ENCODE measurements at regions not wholly inside any gene's neighbourhood (a gene's known extent, or its start where the extent isn't known, plus 50 kb on each side); places are given as distances from the start of the nearest gene placed in this dataset.

DNA sequence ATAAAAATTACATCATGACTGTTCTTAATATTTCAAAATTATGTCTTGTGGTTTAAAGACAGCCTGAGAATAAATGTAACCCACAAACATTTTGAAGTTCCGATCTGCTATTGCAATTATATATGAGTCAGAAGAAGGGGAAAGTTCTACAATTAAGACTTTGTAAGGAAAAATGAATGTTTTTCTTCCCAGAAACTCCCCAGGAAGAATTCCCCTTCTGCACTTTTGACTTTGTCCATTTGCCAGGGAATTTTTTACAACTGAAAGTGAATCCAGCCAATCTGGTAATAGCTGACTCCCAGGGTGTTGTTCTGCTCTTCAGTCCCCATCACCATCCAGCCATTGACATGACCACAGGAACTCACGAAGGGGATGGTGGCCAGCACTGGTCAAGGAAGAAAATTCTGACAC, 61.6 kb upstream of the NOCT start:
- H3K27ac ChIP-seq (ENCODE audit: low read length), result no peak overlapping the region
- CTCF ChIA-PET, result no interaction called here
- H3K4me1 ChIP-seq (ENCODE audit: insufficient read depth, low read length), result peaks cover 16% of the 10 kb centered on the region; the same call in 1 of the 2 replicates
- no peaks in the 10 kb centered on the region for H3K9me3 ChIP-seq (ENCODE audit: low read length)
- no peaks in the 10 kb centered on the region for H4K20me1 ChIP-seq (ENCODE audit: low read length)
- no peaks in the 10 kb centered on the region for H3K36me3 ChIP-seq (ENCODE audit: low read depth, low read length)
- no peak for ATAC-seq
- H3K9ac ChIP-seq (ENCODE audit: low read length), result no peak overlapping the region
- TF ChIP-seq EZH2phosphoT487 (IDR thresholded peaks at IDR 0.05; ENCODE audit: borderline replicate concordance, low read length), result no peak
- TF ChIP-seq EZH2 (IDR thresholded peaks at IDR 0.05; ENCODE audit: low read length, unreplicated experiment), result no peak
- TF ChIP-seq, protein P1, sequence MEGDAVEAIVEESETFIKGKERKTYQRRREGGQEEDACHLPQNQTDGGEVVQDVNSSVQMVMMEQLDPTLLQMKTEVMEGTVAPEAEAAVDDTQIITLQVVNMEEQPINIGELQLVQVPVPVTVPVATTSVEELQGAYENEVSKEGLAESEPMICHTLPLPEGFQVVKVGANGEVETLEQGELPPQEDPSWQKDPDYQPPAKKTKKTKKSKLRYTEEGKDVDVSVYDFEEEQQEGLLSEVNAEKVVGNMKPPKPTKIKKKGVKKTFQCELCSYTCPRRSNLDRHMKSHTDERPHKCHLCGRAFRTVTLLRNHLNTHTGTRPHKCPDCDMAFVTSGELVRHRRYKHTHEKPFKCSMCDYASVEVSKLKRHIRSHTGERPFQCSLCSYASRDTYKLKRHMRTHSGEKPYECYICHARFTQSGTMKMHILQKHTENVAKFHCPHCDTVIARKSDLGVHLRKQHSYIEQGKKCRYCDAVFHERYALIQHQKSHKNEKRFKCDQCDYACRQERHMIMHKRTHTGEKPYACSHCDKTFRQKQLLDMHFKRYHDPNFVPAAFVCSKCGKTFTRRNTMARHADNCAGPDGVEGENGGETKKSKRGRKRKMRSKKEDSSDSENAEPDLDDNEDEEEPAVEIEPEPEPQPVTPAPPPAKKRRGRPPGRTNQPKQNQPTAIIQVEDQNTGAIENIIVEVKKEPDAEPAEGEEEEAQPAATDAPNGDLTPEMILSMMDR (conservative IDR thresholded peaks at IDR 0.05; ENCODE audit: low read depth, low read length), result no peak
- no TSS peak for BruUV-seq (replicated peaks)
- DNase-seq, result peak; percentile 22
- no peaks in the 10 kb centered on the region for H3K79me2 ChIP-seq (ENCODE audit: low read length)
- intact Hi-C loops (cut with micrococcal nuclease), result no loop called here
- H3K4me2 ChIP-seq (ENCODE audit: low read length), result peak overlapping the region; percentile 15; the same call in 1 of the 2 replicates
- no peak overlapping the region for H3K4me3 ChIP-seq (ENCODE audit: low read length)
- no peaks in the 10 kb centered on the region for H3K27me3 ChIP-seq (ENCODE audit: low read length)
- H2AFZ ChIP-seq (ENCODE audit: low read length), result peak overlapping the region; percentile 39; the same call in 1 of the 2 replicates
- H3F3A ChIP-seq (ENCODE audit: low read length, unreplicated experiment), result no peaks in the 10 kb centered on the region
- no peaks in the 10 kb centered on the region for H3K9me2 ChIP-seq (replicated peaks; ENCODE audit: low read length)
- POLR2A ChIA-PET (ENCODE audit: unreplicated experiment), result no interaction called here

DNA sequence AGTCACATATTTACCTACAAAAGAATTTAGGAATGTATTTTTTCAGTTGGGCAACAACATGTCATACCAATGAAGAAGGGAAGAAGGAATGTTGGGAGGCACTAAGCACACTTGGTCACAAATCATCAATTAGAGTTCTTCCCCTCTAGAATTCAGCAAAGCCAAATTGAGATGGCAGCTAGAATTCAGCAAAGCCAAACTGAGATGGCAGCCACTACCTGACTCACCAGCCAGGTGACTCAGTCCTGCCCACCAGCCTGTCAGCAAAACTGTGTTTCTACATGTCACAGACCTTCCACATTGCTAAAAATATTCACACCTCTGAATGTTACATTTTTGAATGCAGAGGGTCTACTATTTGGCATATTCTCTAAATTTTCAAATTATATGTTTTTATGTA, 63.2 kb upstream of the NOCT start:
- intact Hi-C loops (cut with micrococcal nuclease), result no loop called here
- no peak for TF ChIP-seq EZH2phosphoT487 (IDR thresholded peaks at IDR 0.05; ENCODE audit: borderline replicate concordance, low read length)
- TF ChIP-seq, protein P1 (conservative IDR thresholded peaks at IDR 0.05; ENCODE audit: low read depth, low read length), result no peak
- TF ChIP-seq EZH2 (IDR thresholded peaks at IDR 0.05; ENCODE audit: low read length, unreplicated experiment), result no peak
- Histone ChIP-seq H3K9me3 (ENCODE audit: low read length) (no peaks in the 10 kb centered on the region), H3K4me1 (ENCODE audit: insufficient read depth, low read length) (peaks cover 16% of the 10 kb centered on the region; the same call in 1 of the 2 replicates), H4K20me1 (ENCODE audit: low read length) (no peaks in the 10 kb centered on the region), H3K9ac (ENCODE audit: low read length) (no peak overlapping the region), H3K27ac (ENCODE audit: low read length) (no peak overlapping the region), H3K9me2 (replicated peaks; ENCODE audit: low read length) (no peaks in the 10 kb centered on the region), H3K4me2 (ENCODE audit: low read length) (no peak overlapping the region), H3F3A (ENCODE audit: low read length, unreplicated experiment) (no peaks in the 10 kb centered on the region), H3K27me3 (ENCODE audit: low read length) (no peaks in the 10 kb centered on the region), H3K79me2 (ENCODE audit: low read length) (no peaks in the 10 kb centered on the region), H3K36me3 (ENCODE audit: low read depth, low read length) (no peaks in the 10 kb centered on the region), H2AFZ (ENCODE audit: low read length) (0 out of 2 replicates have a peak overlapping the region, but pooled peaks have one; percentile 11), H3K4me3 (ENCODE audit: low read length) (no peak overlapping the region)
- DNase-seq (peak; percentile 39), ATAC-seq (no peak)
- no TSS peak for BruUV-seq (replicated peaks)
- CTCF ChIA-PET, result no interaction called here
- POLR2A ChIA-PET (ENCODE audit: unreplicated experiment), result no interaction called here

DNA sequence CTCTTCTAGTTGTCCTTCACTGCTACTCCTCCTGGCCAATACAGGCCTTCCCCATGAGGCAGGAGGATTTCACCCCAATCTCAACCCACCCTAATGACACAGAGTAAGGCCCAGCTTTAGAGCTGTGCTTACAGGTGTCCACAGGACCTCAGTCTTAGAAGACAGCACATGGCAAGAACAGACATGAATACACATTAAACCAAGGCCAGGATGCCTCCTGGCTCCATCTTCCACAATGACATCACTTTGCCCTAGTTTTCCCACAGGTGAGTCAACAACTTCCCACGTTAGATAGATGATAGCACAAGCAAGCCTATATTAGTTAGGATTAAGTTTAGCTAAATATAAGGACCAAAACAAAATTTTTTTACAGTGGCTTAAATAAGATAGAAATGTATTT, 63.8 kb upstream of the NOCT start:
- CTCF ChIA-PET, result no interaction called here
- DNase-seq, result peak; percentile 14

More for the DNA sequence above, 63.8 kb upstream of the NOCT start:
- Histone ChIP-seq H3K27ac (ENCODE audit: low read length) (no peak overlapping the region), H4K20me1 (ENCODE audit: low read length) (no peaks in the 10 kb centered on the region), H3K4me1 (ENCODE audit: insufficient read depth, low read length) (peaks cover 16% of the 10 kb centered on the region; the same call in 1 of the 2 replicates), H3K27me3 (ENCODE audit: low read length) (no peaks in the 10 kb centered on the region), H3K9ac (ENCODE audit: low read length) (no peak overlapping the region), H3K36me3 (ENCODE audit: low read depth, low read length) (no peaks in the 10 kb centered on the region), H3K4me2 (ENCODE audit: low read length) (no peak overlapping the region), H3K4me3 (ENCODE audit: low read length) (no peak overlapping the region), H3K9me3 (ENCODE audit: low read length) (no peaks in the 10 kb centered on the region), H3F3A (ENCODE audit: low read length, unreplicated experiment) (no peaks in the 10 kb centered on the region), H3K9me2 (replicated peaks; ENCODE audit: low read length) (no peaks in the 10 kb centered on the region), H3K79me2 (ENCODE audit: low read length) (no peaks in the 10 kb centered on the region), H2AFZ (ENCODE audit: low read length) (no peak overlapping the region)
- intact Hi-C loops (cut with micrococcal nuclease), result no loop called here
- POLR2A ChIA-PET (ENCODE audit: unreplicated experiment), result no interaction called here
- no peak for ATAC-seq
- no TSS peak for BruUV-seq (replicated peaks)
- TF ChIP-seq, protein P1 (conservative IDR thresholded peaks at IDR 0.05; ENCODE audit: low read depth, low read length), result no peak
- no peak for TF ChIP-seq EZH2 (IDR thresholded peaks at IDR 0.05; ENCODE audit: low read length, unreplicated experiment)
- no peak for TF ChIP-seq EZH2phosphoT487 (IDR thresholded peaks at IDR 0.05; ENCODE audit: borderline replicate concordance, low read length)

Data from PC-3 (cell line).